GM12874 (cell line): ENCODE measurements at regions not wholly inside any gene's neighbourhood (a gene's known extent, or its start where the extent isn't known, plus 50 kb on each side); places are given as distances from the start of the nearest gene placed in this dataset.

Source experiments
- TF ChIP-seq, protein P1 (sequence below): IDR thresholded peaks from 2 replicates; pipeline ENCODE4 v1.5.1; 2011; ENCODE audit warnings: low read depth, mild to moderate bottlenecking, control low read depth, low read length, moderate library complexity; ENCODE audit not compliant: insufficient read depth

DNA sequence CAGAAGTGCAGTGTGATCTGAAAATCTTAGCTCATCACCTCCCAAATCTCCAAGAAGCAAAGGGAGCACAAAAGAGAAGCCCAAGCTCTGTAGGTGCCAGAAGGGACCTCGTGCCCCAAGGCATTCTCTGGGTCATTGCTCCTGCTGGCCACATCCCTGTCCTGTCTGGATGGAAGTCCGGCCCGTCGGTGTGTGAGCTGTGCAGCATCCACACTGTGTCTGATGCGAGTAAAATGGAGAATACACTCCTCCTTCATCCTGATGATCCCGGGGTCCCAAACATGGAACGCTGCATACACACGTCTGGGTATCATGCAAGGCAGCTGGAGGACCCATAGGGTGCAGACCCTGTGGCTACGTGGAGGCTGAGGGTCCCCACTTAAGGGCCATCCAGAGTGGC, 851.4 kb downstream of the GALR1 start:
- TF ChIP-seq, protein P1, sequence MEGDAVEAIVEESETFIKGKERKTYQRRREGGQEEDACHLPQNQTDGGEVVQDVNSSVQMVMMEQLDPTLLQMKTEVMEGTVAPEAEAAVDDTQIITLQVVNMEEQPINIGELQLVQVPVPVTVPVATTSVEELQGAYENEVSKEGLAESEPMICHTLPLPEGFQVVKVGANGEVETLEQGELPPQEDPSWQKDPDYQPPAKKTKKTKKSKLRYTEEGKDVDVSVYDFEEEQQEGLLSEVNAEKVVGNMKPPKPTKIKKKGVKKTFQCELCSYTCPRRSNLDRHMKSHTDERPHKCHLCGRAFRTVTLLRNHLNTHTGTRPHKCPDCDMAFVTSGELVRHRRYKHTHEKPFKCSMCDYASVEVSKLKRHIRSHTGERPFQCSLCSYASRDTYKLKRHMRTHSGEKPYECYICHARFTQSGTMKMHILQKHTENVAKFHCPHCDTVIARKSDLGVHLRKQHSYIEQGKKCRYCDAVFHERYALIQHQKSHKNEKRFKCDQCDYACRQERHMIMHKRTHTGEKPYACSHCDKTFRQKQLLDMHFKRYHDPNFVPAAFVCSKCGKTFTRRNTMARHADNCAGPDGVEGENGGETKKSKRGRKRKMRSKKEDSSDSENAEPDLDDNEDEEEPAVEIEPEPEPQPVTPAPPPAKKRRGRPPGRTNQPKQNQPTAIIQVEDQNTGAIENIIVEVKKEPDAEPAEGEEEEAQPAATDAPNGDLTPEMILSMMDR = no peak

DNA sequence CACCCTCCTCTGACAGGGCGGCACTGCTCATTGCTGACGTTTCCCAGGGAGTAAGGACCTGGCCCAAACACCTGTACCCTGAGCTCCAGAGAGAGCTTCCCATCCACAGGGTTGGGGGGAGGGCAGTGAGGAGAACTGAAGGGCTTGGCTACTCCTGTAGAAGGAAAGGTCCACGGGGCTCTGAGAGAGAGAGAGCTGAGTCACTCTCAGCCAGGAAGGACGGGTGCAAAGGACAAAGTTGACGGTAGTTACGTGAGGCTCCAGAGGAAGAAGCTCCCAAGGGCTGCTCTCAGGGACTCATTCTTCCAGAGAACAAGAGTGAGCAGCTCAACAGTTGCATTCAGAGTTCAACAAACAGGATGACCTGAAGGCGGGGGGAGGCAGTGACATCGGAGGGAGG, 852.5 kb downstream of the GALR1 start:
- TF ChIP-seq, protein P1 = no peak

GRCh38 chr18:78105611-78106010, 856.0 kb downstream of the GALR1 start:
- TF ChIP-seq, protein P1 = no peak

- TF ChIP-seq, protein P1 = no peak
Observed at GRCh38 chr18:78106946-78107345, 857.3 kb downstream of the GALR1 start.

DNA sequence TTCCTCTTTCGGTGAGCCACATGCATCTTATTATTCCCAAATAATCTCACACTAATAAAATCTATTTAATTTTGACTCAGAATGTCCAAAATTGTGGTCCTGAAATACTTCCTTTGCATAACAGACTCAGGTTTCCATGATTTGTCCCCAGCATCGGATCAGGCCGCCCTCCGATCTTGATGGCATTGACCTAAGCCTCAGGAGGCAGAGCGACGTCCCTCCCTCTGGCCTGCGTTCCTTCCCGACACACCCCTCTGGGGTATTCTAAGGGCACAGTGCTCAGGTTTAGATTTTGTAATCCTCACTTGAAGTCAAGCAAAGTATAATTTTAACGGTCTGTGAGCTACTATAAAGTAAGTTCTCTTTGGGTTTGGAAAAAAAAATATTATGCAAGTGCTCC, 857.7 kb downstream of the GALR1 start:
- TF ChIP-seq, protein P1 = no peak

GRCh38 chr18:78108554-78108953, 858.9 kb downstream of the GALR1 start:
- TF ChIP-seq, protein P1 = no peak

DNA sequence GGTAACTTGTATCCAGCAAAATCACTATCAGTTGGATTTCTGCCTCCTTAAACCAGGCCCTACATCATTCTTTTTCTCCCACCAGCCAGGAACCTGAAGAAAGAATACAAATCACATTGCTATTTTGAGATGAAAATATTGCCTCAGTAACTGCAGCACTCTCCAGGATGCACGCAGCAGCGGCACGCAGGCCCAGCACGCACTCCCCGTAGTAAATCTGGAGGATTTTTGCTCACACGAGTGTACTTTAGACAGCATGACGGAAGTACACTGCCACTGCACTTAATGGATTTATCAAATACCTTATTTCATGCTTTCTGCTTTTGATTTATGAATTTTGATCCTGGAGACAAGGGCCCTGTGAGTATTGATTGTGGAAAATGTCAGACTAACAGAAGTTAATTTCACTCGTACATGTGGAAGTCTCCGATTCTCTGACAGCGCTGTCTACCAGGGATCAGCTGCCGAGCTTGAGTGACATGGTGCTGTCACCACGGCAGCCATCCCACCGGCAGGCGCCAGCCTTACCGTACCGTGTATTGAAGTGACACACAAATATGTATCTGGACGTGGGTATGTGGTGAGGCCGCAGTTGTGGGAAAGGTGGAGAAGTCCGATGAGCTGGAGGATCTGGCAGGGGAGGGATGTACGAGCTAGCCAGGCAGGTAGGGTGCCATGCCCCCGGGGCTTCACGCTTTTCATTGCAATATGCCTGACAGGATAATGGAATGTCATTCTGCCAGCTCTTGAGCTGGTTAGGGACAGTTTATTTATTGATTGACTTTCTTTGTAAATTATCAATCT, 863.7 kb downstream of the GALR1 start:
- TF ChIP-seq, protein P1 = no peak

DNA sequence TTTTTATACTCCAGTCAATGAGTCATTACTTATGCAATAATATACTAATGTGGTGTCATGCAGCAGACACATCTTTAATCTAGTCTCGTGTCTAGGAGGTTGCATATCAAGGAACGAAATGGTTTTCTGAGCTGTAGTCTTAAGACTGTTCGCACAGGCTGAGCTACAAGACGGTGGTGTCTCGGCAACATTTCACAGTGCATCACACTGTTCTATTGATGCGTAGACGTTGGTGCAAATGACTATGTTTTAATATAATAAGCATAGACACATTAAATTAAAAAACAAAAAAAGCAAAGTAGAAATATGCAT, 864.2 kb downstream of the GALR1 start:
- TF ChIP-seq, protein P1 = no peak
